B cell (primary cell): ENCODE measurements at regions not wholly inside any gene's neighbourhood (a gene's known extent, or its start where the extent isn't known, plus 50 kb on each side); places are given as distances from the start of the nearest gene placed in this dataset.

ENCODE experiments used
- CTCF ChIP-seq: fragments of 200-600 bp; IDR thresholded peaks from one replicate; pipeline ENCODE4 v1.8.0; 2022; ENCODE audit warnings: antibody characterized with exemption, mild to moderate bottlenecking
- EZH2 ChIP-seq: IDR thresholded peaks from 2 replicates; pipeline ENCODE4 v1.6.1; 2012; ENCODE audit warnings: borderline replicate concordance, low read depth, mild to moderate bottlenecking, moderate library complexity, low read length; ENCODE audit not compliant: insufficient read depth, poor library complexity, severe bottlenecking

- TF ChIP-seq CTCF (no peak), EZH2 (no peak)
These were observed 515.4 kb upstream of the PTCHD4 start for GRCh38 chr6:48626421-48626820.
